ENCODE measurements at regions not wholly inside any gene's neighbourhood (a gene's known extent, or its start where the extent isn't known, plus 50 kb on each side); places are given as distances from the start of the nearest gene placed in this dataset.
"Not testable (repeated sequence)": the region's sequence is repeated elsewhere in the genome, so short reads cannot be mapped to it uniquely, and the experiment has no call there.

DNA sequence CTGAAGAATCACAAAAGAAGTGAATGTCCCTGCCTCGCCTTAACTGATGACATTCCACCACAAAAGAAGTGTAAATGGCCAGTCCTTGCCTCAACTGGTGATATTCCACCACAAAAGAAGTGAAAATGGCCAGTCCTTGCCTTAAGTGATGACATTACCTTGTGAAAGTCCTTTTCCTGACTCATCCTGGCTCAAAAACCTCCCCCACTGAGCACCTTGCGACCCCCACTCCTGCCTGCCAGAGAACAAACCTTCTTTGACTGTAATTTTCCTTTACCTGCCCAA is 328.5 kb upstream of the TECRL start:
- TF ChIP-seq, protein P1, sequence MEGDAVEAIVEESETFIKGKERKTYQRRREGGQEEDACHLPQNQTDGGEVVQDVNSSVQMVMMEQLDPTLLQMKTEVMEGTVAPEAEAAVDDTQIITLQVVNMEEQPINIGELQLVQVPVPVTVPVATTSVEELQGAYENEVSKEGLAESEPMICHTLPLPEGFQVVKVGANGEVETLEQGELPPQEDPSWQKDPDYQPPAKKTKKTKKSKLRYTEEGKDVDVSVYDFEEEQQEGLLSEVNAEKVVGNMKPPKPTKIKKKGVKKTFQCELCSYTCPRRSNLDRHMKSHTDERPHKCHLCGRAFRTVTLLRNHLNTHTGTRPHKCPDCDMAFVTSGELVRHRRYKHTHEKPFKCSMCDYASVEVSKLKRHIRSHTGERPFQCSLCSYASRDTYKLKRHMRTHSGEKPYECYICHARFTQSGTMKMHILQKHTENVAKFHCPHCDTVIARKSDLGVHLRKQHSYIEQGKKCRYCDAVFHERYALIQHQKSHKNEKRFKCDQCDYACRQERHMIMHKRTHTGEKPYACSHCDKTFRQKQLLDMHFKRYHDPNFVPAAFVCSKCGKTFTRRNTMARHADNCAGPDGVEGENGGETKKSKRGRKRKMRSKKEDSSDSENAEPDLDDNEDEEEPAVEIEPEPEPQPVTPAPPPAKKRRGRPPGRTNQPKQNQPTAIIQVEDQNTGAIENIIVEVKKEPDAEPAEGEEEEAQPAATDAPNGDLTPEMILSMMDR (IDR thresholded peaks at IDR 0.05): not testable (repeated sequence)
- TF ChIP-seq ZFX (IDR thresholded peaks at IDR 0.05; ENCODE audit: borderline replicate concordance): not testable (repeated sequence)

All from 22Rv1 (cell line).